A673 (cell line): ENCODE measurements at regions not wholly inside any gene's neighbourhood (a gene's known extent, or its start where the extent isn't known, plus 50 kb on each side); places are given as distances from the start of the nearest gene placed in this dataset.

Experiments
- BruUV-seq: library from RNA; stranded (reverse); fragments of 400-500 nt; replicated peaks from 2 replicates; lab custom pipeline; 2021; lab: Mats Ljungman, UMichigan
- CTCF ChIA-PET: fragments of 300-600 bp; sonication (Branson Sonifier 250); formaldehyde crosslinking; loops from one replicate; lab custom pipeline; 2022; ENCODE audit warnings: antibody characterized with exemption; lab: Charles Lee
- POLR2A ChIA-PET: fragments of 300-600 bp; sonication (Branson Sonifier 250); formaldehyde crosslinking; loops from one replicate; lab custom pipeline; 2022; ENCODE audit warnings: antibody characterized with exemption; ENCODE audit not compliant: low non-redundant PET; lab: Charles Lee
- DNase-seq: peaks from one replicate; pipeline ENCODE4 v3.0.0-alpha.2; 2015; ENCODE audit warnings: low spot score
- H3K27ac ChIP-seq: fragments of 200-600 bp; sonication (generic); 2 replicates; pipeline ENCODE4 v1.5.1; 2016; ENCODE audit warnings: mixed run types, low read depth, mild to moderate bottlenecking, mixed read lengths, antibody characterized with exemption, low read length; ENCODE audit not compliant: poor library complexity, severe bottlenecking
- H3K27me3 ChIP-seq: fragments of 200-600 bp; sonication (generic); replicated peaks from 2 replicates; pipeline ENCODE4 v1.6.1; 2017; ENCODE audit warnings: mixed run types, low read depth, mild to moderate bottlenecking, mixed read lengths, antibody characterized with exemption, low read length; ENCODE audit not compliant: insufficient read depth, poor library complexity
- H3K36me3 ChIP-seq: fragments of 200-600 bp; sonication (generic); 2 replicates; pipeline ENCODE4 v1.6.1; 2016; ENCODE audit warnings: mixed run types, mild to moderate bottlenecking, mixed read lengths, antibody characterized with exemption, low read length; ENCODE audit not compliant: insufficient read depth, poor library complexity, severe bottlenecking
- H3K4me1 ChIP-seq: fragments of 200-600 bp; sonication (generic); 2 replicates; pipeline ENCODE4 v1.6.1; 2017; ENCODE audit warnings: mixed run types, mild to moderate bottlenecking, mixed read lengths, antibody characterized with exemption, low read length; ENCODE audit not compliant: insufficient read depth, poor library complexity, severe bottlenecking
- H3K4me3 ChIP-seq: fragments of 200-600 bp; sonication (generic); 2 replicates; pipeline ENCODE4 v1.5.1; 2016; ENCODE audit warnings: low read depth, mixed run types, mild to moderate bottlenecking, mixed read lengths, low read length; ENCODE audit not compliant: poor library complexity, severe bottlenecking
- H3K9me3 ChIP-seq: fragments of 200-600 bp; sonication (generic); 2 replicates; pipeline ENCODE4 v1.6.1; 2016; ENCODE audit warnings: mixed run types, low read depth, mild to moderate bottlenecking, mixed read lengths, antibody characterized with exemption, low read length; ENCODE audit not compliant: poor library complexity, severe bottlenecking
- CTCF ChIP-seq: fragments of 300-800, 200-600 bp; sonication (generic); conservative IDR thresholded peaks from 2 replicates; pipeline ENCODE4 v1.5.1; 2017; ENCODE audit warnings: low read depth, mild to moderate bottlenecking, antibody characterized with exemption, low read length, moderate library complexity, mixed read lengths
- EZH2 ChIP-seq: fragments of 200-600 bp; sonication (generic); IDR thresholded peaks from 2 replicates; pipeline ENCODE4 v1.6.1; 2017; ENCODE audit warnings: borderline replicate concordance, low read depth, mild to moderate bottlenecking, mixed read lengths, antibody characterized with exemption, low read length; ENCODE audit not compliant: poor library complexity, severe bottlenecking
- intact Hi-C: fragments of 100-400 bp; cut with micrococcal nuclease; formaldehyde crosslinking; loops from one replicate; pipeline ENCODE4 v1.10.0; 2022; ENCODE audit not compliant: unreplicated experiment

- POLR2A ChIA-PET: no interaction called here
- DNase-seq: no peak
- Histone ChIP-seq H3K27me3 (no peaks in the 10 kb centered on the region), H3K4me3 (no peak overlapping the region), H3K36me3 (no peaks in the 10 kb centered on the region), H3K27ac (no peak overlapping the region), H3K4me1 (no peaks in the 10 kb centered on the region), H3K9me3 (no peaks in the 10 kb centered on the region)
- intact Hi-C loops: no loop called here
- no TSS peak for BruUV-seq
- CTCF ChIA-PET: no interaction called here
- no peak for TF ChIP-seq CTCF
- TF ChIP-seq EZH2: no peak
These were observed 450.4 kb upstream of the TCF4 start for GRCh38 chr18:56038171-56039030.

GRCh38 chr18:56036741-56037140 lies 448.7 kb upstream of the TCF4 start:
- H3K27ac ChIP-seq: no peak overlapping the region
- BruUV-seq: no TSS peak
- intact Hi-C loops: no loop called here
- H3K27me3 ChIP-seq: no peaks in the 10 kb centered on the region
- no peaks in the 10 kb centered on the region for H3K36me3 ChIP-seq
- POLR2A ChIA-PET: no interaction called here
- no peak for TF ChIP-seq EZH2
- no peak for TF ChIP-seq CTCF
- CTCF ChIA-PET: no interaction called here
- no peak for DNase-seq
- H3K4me3 ChIP-seq: no peak overlapping the region
- H3K9me3 ChIP-seq: no peaks in the 10 kb centered on the region
- no peaks in the 10 kb centered on the region for H3K4me1 ChIP-seq

GRCh38 chr18:56035546-56035945 lies 447.6 kb upstream of the TCF4 start:
- intact Hi-C loops: no loop called here
- H3K4me3 ChIP-seq: no peak overlapping the region
- ChIA-PET POLR2A (no interaction called here), CTCF (no interaction called here)
- TF ChIP-seq EZH2 (no peak), CTCF (no peak)
- H3K27me3 ChIP-seq: no peaks in the 10 kb centered on the region
- no peaks in the 10 kb centered on the region for H3K4me1 ChIP-seq
- BruUV-seq: no TSS peak
- H3K9me3 ChIP-seq: no peaks in the 10 kb centered on the region
- H3K36me3 ChIP-seq: no peaks in the 10 kb centered on the region
- no peak overlapping the region for H3K27ac ChIP-seq
- no peak for DNase-seq
